ENCODE measurements at regions not wholly inside any gene's neighbourhood (a gene's known extent, or its start where the extent isn't known, plus 50 kb on each side); places are given as distances from the start of the nearest gene placed in this dataset.

DNA sequence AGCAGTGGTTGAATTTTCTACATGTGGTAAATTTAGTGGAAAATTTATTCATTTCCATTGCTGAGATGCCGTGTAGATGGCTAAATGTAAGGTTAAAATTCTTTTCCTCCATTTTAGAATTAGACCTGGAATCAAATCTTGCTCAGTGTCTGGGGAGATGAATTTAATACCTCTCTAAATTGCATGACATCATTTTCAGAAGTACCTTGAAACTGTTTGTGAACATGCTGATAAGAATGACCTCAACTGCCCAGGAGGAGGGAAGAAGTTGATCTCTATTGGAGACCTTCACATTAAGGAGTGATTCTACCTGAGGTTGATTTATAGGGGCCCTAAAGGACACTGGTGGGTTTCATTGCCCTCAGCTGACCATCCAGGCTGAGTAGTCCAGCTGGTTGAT, 116.7 kb upstream of the EGFLAM start:
- TF ChIP-seq, protein P1, sequence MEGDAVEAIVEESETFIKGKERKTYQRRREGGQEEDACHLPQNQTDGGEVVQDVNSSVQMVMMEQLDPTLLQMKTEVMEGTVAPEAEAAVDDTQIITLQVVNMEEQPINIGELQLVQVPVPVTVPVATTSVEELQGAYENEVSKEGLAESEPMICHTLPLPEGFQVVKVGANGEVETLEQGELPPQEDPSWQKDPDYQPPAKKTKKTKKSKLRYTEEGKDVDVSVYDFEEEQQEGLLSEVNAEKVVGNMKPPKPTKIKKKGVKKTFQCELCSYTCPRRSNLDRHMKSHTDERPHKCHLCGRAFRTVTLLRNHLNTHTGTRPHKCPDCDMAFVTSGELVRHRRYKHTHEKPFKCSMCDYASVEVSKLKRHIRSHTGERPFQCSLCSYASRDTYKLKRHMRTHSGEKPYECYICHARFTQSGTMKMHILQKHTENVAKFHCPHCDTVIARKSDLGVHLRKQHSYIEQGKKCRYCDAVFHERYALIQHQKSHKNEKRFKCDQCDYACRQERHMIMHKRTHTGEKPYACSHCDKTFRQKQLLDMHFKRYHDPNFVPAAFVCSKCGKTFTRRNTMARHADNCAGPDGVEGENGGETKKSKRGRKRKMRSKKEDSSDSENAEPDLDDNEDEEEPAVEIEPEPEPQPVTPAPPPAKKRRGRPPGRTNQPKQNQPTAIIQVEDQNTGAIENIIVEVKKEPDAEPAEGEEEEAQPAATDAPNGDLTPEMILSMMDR (conservative IDR thresholded peaks at IDR 0.05; ENCODE audit: low read depth, low read length) = no peak
- no peak for TF ChIP-seq EZH2 (IDR thresholded peaks at IDR 0.05; ENCODE audit: borderline replicate concordance, low read depth, low read length, poor library complexity, severe bottlenecking)
